ENCODE measurements at regions not wholly inside any gene's neighbourhood (a gene's known extent, or its start where the extent isn't known, plus 50 kb on each side); places are given as distances from the start of the nearest gene placed in this dataset.

DNA sequence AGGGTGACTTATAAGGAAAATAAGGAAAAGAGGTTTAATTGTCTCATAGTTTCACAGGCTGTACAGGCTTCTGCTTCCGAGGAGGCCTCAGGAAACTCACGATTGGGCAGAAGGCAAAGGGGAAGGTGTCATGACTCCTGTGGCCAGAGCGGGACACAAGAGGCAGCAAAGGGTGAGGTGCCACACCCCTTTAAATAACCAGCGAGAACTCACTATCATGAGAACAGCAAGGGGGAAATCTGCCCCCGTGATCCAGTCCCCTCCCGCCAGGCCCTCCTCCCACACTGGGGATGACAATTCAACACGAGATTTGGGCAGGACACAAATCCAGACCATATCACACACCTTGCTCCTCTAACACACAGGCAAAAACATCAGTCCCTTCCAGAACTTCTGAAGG lies 254.0 kb downstream of the DLL1 start:
- TF ChIP-seq, protein P1, sequence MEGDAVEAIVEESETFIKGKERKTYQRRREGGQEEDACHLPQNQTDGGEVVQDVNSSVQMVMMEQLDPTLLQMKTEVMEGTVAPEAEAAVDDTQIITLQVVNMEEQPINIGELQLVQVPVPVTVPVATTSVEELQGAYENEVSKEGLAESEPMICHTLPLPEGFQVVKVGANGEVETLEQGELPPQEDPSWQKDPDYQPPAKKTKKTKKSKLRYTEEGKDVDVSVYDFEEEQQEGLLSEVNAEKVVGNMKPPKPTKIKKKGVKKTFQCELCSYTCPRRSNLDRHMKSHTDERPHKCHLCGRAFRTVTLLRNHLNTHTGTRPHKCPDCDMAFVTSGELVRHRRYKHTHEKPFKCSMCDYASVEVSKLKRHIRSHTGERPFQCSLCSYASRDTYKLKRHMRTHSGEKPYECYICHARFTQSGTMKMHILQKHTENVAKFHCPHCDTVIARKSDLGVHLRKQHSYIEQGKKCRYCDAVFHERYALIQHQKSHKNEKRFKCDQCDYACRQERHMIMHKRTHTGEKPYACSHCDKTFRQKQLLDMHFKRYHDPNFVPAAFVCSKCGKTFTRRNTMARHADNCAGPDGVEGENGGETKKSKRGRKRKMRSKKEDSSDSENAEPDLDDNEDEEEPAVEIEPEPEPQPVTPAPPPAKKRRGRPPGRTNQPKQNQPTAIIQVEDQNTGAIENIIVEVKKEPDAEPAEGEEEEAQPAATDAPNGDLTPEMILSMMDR (IDR thresholded peaks at IDR 0.05; ENCODE audit: extremely low read depth in 1 of 2, insufficient read depth in 1 of 2, low read depth in 1 of 2, low read length in 2 of 2), result no peak
- TF ChIP-seq POLR2A (IDR thresholded peaks at IDR 0.05; ENCODE audit: low read depth, low read length) (no peak), GATA2 (IDR thresholded peaks at IDR 0.05; ENCODE audit: insufficient read depth, insufficient read length, low read depth, low read length) (no peak), EZH2 (IDR thresholded peaks at IDR 0.05; ENCODE audit: borderline replicate concordance, low read depth, low read length, severe bottlenecking) (no peak)
